GM21360 (cell line): ENCODE measurements at regions not wholly inside any gene's neighbourhood (a gene's known extent, or its start where the extent isn't known, plus 50 kb on each side); places are given as distances from the start of the nearest gene placed in this dataset.
"Not testable (repeated sequence)": the region's sequence is repeated elsewhere in the genome, so short reads cannot be mapped to it uniquely, and the experiment has no call there.

ENCODE experiments used
- ATAC-seq: cut with Tn5 transposase; IDR thresholded peaks from one replicate; pipeline ENCODE4 v1.9.1; 2021; ENCODE audit warnings: mild to moderate bottlenecking, moderate library complexity; ENCODE audit not compliant: unreplicated experiment

DNA sequence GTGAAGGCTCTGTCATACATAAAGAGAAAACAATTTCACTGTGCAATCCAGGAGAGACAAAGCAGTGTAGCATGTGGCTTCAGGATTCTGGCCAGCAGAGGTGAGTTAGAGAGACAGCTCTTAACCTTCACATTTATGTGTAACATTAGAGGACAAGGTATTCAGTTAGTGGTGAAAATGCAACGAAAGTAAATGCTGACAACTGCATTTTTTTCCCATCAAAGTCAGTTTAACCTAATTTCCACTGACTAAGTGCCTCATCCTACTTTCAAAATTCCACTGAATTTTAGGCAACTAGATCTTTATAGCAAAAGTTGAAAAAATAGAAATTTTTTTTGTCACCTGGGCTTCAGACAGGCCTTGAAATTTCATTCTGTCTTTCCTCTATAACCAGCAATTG is 130.8 kb upstream of the LNX1 start:
- no peak for ATAC-seq

DNA sequence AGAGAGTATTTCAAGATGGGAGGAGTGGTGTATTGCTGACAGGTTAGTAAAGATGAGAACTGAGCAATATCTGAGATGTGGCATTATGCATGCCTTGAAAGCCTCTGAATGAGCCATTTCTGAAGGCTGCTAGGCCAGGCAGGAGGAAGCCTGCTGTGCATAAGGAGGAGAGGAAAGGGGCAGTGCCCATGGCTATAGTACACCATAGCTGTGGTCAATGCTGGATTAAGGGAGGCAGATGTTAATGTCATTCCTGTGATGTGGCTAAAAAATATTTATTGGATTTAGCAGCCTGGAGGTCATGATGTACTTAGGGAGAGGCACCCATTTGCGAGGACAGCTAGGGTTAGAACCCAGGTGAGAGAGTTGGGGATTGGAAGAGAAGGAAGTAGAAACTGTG is 130.0 kb upstream of the LNX1 start:
- no peak for ATAC-seq

DNA sequence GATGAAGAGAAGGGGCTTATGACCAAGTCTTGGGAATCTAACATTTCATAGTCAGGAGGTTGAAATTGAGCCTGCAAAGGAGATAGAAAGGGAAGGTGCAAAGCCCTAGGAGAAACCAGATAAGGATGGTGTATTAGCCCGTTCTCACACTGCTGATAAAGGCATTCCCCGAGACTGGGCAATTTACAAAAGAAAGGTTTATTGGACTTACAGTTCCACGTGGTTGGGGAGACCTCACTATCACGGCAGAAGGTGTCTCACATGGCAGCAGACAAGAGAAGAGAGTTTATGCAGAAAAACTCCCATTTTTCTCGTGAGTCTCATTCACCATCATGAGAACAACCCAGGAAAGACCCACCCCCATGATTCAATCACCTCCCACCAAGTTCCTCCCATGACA is 129.5 kb upstream of the LNX1 start:
- no peak for ATAC-seq

DNA sequence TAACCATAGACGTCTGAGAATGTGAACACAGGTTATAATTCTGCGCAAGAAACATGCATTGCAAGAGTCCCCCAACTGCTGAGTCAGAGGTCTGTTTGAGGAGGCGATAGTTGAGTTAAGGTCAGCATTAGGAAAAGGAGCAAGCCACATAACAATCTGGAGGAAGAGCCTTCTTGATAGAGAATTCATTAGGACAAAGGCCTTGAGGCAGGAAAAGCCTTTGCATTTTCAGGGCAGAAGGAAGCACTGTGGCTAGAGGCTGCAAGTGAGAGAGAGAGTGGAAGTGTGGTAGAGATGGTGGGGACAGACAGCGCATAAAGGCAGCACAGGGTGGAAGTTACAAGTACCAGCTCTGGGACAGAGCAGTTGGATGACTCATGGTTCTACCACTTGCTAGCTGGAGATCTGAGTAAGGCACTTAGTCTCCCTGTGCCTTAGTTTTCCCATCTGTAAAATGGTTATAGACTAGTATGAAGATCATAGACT is 125.8 kb upstream of the LNX1 start:
- no peak for ATAC-seq

DNA sequence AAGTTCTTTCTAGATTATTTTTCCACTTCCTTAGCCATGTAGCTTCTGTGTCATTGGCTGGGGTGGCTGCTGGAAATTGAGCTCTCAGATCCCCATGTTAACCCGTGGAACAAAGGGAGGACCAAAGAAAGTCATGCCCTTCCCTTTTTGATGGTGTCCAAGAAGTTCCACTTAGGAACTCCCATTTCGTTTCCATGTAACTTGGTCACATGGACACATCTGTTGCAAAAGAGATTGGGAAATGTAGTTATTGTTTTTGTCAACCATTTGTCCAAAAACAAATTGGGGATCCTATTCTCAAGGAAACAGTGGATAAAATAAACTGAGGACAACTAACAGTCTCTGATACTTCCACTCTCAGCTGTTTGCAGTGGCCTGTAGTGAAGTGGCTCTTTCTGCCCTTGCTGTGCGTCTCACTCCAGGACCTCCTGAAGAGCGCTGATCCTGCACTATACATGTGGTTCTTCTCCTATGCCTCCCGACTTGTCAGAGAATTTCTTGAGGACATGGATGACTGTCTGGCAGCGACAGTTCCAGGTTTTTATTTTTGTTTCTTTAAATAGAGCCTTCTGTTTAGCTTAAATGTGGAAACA is 125.3 kb upstream of the LNX1 start:
- ATAC-seq = no peak

DNA sequence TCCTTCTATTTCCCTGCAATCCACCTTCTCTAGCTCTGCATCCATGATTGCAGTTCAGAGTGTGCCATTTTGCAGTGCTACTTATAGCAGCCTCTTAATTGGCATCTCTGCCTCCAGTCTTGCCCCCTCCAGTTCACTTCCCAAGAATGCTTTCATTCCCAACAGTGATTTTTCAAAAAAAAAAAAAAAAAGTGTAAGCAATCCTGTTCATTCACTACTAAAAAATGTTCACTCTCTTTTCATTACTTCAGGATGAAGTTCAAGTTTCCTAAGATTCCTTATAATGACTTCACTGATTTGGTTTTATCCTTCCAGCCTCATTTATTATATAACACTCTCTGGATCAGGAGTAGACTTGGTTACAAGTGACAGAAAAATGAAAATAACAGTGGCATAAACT is 124.7 kb upstream of the LNX1 start:
- ATAC-seq = no peak

DNA sequence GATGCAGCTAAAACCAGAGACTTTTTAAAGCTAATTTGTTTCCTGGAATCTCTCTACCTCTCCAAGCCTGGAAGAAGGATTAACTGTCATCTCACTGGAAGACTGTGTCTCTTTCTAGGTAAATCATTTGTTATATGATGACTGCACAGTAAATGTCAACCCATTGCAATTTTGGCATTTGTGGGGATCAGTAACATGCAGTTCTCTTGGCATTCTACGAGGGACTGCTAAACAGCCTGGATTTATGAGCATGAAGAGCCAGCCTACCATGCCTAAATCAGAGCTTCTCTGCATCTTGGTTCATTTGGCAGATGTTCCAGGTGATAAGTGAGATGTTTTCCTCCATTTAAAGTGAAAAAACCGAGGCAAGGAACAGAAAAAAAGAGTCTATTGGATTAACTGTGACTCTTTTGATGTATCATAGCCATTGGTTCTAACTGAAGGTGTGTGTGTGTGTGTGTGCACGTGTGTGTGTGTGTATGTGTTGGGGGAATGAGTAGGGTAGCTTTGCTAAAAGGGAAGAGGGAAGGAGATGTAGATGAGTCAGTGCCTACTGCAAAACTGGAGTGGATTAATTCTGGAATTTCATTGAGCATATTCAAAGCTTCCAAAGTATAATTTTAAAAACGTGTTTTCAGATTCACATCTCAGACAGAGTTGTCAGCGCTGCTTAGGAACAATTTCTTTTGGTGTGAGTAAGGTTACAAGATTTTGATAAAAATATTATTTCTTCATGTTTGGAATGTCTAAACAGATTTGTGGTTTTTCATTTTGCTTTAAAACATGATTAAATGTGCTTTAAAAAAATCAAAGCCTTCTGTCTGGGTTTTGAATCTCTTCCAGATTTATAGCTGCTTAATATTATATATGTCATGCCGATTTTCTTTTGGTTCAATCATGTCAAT is 123.2 kb upstream of the LNX1 start:
- no peak for ATAC-seq

DNA sequence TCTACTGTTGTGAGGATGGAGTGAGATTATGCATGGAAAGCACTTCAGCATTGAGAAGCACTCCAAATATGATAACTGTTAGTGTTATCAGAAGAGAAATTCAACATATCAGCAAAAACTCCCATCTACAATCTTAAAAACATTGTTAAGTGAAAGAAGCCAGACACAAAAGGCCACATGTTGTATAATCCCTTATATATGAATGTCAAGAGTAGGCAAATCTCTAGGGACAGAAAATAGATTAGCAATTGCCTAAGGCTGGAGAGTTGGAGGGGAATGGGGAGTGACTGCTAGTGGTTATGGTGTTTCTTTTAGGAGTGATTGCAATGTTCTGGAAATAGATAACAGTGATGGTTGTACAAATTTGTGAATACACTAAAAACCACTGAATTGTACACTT is 122.5 kb upstream of the LNX1 start:
- no peak for ATAC-seq

DNA sequence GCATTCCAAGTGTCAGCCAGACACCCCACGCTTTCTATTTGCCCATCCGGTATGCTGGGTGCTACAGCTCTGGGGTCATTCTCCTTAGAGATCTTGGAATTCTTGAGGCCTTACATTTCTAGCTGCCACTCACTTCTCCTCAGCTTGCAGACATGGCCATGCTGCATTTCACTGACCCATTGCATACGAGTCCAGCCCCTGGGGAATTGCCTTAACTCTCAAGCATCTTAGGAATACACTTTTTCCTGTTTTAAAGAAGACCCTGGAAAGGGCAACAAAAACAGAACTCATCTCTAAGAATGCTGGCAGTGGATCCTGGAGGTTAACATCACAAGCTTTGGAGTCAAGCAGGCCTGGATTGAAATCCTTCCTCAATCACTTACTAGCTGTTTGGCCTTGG is 122.0 kb upstream of the LNX1 start:
- ATAC-seq = no peak

DNA sequence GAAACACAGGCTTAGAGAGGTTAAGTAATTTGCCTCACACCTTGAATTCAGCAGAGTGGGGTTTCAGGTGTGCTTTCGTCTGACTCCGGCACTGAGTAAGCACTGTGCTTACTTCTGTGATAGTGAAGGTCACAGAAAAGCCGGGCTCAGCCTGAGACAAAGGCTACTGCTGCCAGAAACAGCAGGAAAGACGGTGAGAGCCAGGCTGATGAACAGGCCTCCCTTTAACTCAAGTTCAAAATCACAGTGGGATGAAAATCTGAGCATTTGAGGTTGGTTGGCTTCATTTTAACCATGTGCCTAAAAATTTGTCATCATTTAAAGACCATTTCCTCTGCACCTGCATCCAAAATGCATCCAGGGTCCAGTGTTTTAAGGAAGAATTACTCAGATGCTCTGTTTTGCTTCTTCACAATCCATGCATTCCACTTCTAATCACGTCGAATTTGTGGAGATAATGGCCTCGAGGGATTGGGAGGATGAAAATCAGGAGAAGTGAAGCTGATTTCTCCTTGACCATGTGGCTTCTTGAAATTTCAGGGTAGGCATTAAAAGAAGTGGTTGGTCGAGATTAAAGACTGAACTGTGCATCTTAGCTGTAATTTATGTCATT is 121.2 kb upstream of the LNX1 start:
- no peak for ATAC-seq

DNA sequence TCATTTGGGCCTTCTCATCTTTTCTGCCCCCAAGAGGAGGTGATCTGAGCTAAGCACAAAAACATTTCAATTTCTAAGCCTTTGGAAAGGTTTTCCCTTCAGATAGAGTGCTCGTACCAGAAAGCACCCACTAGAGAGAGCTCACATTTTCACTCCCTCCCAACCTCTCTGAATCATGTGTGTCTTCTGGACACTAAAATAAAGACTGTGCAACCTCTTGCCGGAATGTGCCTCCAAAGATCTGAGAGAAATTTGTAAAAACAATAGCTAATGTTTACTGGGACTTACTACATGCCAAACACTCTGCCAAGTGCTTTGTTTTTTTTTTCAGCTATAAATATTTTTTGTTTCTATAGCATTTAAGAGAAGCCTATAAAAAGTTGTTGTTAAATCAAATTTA is 120.6 kb upstream of the LNX1 start:
- ATAC-seq = no peak

DNA sequence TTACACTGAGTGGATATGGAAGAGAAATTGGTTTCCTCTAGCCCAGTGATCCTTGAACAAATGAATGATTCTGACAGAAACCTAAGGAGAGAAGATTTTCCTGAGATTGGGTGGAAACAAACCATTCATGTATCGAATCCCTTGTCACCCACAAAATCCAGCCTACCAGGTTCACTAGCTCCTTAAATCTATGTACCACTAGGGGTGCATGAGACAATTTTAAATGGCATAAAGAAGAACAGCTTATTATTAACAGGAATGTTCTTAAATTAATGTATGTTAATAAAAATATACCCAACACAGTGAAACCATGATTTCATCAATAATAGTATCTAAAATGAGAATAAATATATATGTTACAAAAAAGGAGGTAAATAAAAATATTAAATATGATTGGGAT is 118.4 kb upstream of the LNX1 start:
- ATAC-seq = no peak

DNA sequence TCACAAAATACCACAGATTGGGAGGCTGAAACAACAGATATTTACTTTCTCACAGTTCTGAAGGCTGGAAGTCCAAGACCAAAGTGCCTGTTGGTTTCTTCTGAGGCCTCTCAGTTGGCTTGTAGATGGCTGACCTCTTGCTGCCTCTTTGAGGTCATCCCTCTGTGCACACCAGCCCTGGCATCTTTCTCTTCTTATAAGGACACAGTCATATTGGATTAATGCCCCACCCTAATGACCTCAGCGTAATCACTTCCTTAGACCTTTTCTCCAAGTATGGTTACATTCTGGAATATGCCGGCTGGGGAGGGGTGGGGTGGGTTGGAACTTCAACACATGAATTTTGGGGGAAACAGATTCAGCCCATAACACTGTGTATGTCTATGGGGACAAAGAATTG is 116.2 kb upstream of the LNX1 start:
- no peak for ATAC-seq

DNA sequence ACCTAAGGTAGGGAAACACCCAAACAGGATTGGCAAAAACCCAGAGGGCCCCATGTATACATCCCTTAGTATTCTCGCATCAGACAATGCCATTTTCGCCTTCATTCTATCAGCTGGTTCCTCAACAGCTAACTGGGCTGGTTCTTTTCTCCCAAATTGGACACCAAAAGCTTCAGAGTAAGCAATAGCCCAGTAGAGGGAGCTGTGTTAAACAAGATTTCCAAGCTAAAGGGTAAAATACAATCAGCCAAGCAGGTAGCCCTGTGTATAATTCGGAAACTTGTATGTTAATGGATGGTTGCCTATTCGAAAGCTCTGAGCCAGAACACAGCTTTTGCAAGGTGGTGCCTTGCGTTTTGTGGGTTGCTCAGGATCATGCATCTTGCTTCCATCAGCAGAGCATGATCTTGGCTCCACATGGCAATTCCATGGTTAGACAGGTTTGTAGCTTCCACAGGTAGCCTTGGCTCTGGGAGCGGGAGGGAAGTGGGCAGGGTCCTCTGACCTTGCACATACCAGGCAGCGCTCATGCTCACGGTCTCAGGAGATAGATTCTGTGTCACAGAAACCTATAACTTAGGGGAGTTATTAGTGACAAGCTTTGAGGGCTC is 115.2 kb upstream of the LNX1 start:
- ATAC-seq = no peak

DNA sequence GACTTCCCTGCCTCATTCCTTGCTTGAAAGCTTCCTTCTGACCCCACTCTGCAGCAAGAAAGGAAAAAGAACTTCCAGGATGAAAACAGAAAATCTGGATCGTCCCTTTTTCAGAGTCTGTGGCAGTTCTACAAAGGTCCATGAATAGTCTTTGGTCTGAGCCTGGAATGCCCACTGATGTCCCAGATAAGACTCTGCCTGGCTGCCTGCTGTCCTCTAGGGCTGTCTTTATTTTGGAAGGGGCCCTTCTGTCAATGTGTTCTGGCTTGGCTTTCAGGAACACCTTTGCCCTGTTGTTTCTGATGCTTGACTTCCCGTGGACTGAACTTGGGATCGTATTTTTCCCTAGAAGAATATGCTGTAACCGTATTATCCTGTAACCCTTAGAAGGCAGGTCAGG is 114.7 kb upstream of the LNX1 start:
- no peak for ATAC-seq

DNA sequence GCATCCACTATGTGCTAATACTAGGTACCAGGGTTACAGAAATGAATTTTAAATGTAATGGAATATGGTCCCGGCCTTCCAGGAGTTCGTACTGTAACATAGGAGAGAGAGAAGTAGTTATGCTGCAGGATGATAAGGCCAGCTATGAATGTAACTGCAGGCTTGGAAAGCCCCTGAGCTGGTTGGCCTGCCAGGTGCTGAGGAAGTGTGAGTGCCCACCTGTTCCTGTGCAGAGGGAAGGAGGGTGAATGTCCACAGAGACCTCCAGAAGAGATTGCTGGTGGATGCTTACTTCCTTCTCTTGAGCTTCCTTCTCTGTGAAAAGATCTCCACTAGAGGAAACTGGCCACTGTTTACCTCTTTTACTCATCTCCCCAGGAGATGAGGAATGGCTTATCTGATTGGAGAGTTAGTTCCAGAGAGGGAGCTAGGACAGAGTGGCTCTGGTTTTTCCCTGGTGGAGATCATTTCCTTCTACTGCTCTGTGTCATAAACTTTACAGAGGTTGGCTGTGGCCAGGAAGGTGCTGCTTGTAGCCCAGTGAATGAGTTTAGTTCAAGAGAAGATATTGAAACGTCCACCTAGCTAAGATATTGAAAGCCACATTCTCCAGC is 114.0 kb upstream of the LNX1 start:
- peak; percentile 27 for ATAC-seq

DNA sequence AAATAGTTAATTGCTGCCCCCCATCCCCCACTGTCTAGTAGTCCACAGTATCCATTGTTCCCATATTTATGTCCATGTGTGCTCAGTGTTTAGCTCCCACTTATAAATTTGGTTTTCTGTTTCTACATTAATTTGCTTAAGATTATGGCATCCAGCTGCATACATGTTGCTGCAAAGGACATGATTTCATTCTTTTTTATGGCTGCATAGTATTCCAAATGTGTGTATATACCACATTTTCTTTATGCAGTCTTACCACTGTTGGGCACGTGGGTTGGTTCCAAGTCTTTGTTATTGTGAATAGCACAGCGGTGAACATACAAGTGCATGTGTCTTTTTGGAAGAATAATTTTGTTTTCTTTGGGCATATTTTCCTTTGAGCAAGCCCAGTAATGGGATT is 113.0 kb upstream of the LNX1 start:
- ATAC-seq = no peak

DNA sequence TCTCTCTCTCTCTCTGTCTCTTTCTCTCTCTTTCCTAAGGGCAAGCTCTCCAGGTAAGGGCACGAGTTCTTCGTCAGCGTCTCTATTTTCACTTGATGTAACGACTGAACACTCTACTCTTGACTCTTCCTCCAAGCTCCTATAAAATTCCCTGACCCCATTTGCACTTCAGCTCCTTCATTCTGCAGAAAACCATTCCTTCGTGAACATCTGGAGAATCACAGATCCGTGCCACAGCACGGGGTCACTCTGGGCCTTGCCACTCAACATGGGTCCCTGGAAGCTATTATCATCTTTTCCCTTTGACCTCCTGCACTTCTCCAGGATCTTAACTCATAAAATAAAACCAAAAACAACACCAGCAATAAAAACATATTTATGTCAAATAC is 112.0 kb upstream of the LNX1 start:
- no peak for ATAC-seq

DNA sequence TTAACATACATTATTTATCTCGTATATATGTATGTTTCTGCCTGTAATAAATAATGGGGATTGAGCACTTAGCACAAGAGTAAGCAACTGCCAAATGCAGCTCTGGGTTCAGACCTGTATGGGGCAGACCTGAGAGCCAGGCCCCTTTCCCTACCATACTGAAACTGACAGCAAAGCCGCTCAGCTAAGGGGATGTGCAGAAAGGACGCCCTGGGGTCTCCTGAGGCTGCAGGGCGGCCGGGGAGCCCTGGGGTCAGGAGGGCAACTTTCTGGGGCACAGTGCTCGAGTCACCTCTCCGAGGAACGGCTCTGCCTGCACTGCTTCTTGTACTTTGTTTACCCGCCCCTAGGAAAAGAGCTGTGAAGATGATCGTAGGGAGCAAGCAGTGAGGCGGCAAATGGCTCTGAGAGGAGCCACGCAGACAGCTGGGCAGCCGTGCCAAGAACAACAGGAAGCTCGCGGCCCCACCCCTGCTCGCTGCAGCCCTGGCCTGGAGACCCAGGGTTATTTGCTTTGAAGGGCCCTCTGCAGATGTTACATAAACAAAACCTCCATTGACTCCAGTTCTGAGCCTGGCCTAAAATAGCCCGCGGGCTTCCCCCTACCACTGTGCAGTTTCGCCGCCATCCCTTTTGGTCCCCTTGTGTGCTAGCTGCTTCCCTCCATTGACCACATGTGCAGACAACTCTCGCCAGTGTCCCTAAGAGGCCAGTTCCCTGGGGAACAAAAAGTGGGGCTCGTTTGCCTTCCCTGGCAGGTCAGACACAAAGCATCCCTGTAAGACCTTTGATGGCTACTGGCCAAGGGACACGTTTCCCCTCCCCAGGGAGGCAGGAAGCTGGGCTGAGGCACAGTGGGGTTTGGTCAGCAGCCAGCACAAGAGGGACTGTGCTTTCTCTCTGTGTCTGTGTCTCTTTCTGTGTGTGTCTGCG is 111.3 kb upstream of the LNX1 start:
- ATAC-seq = peak; percentile 65

DNA sequence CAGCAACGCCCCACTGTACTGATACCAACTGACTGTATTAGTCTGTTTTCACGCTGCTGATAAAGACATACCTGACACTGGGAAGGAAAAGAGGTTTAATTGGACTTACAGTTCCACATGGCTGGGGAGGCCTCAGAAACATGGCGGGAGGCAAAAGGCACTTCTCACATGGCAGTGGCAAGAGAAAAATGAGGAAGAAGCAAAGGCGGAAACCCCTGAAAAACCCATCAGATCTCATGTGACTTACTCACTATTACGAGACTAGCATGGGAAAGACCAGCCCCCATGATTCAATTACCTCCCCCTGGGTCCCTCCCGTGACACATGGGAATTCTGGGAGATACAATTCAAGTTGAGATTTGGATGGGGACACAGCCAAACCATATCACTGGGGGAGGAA is 110.0 kb upstream of the LNX1 start:
- ATAC-seq = not testable (repeated sequence)
